ENCODE measurements at regions not wholly inside any gene's neighbourhood (a gene's known extent, or its start where the extent isn't known, plus 50 kb on each side); places are given as distances from the start of the nearest gene placed in this dataset.

- H3K4me3 Mint-ChIP-seq = no peak overlapping the region
- TF ChIP-seq CTCF (IDR thresholded peaks at IDR 0.05; ENCODE audit: unreplicated experiment) = no peak
- peaks cover 9% of the 10 kb centered on the region for H3K4me1 Mint-ChIP-seq
- no peaks in the 10 kb centered on the region for H3K36me3 Mint-ChIP-seq
- H3K27ac Mint-ChIP-seq = no peak overlapping the region
- H3K27me3 Mint-ChIP-seq (ENCODE audit: low read depth) = peaks cover 18% of the 10 kb centered on the region
- H3K9me3 Mint-ChIP-seq = no peaks in the 10 kb centered on the region
- DNase-seq (ENCODE audit: low spot score in 2 of 2, unreplicated experiment in 2 of 2) = no peak
These were observed 70.7 kb upstream of the NPY start for GRCh38 chr7:24213311-24213710.

- no peak overlapping the region for H3K4me3 Mint-ChIP-seq
- no peaks in the 10 kb centered on the region for H3K36me3 Mint-ChIP-seq
- no peak overlapping the region for H3K27ac Mint-ChIP-seq
- peaks cover 9% of the 10 kb centered on the region for H3K4me1 Mint-ChIP-seq
- H3K27me3 Mint-ChIP-seq (ENCODE audit: low read depth) = peaks cover 11% of the 10 kb centered on the region
- H3K9me3 Mint-ChIP-seq = no peaks in the 10 kb centered on the region
- no peak for TF ChIP-seq CTCF (IDR thresholded peaks at IDR 0.05; ENCODE audit: unreplicated experiment)
- DNase-seq (ENCODE audit: low spot score in 2 of 2, unreplicated experiment in 2 of 2) = no peak
These were observed 69.3 kb upstream of the NPY start for GRCh38 chr7:24214670-24215069.

- no peak overlapping the region for H3K27ac Mint-ChIP-seq
- H3K27me3 Mint-ChIP-seq (ENCODE audit: low read depth) = peaks cover 6% of the 10 kb centered on the region
- H3K4me1 Mint-ChIP-seq = peaks cover 9% of the 10 kb centered on the region
- no peak for TF ChIP-seq CTCF (IDR thresholded peaks at IDR 0.05; ENCODE audit: unreplicated experiment)
- H3K36me3 Mint-ChIP-seq = no peaks in the 10 kb centered on the region
- H3K4me3 Mint-ChIP-seq = no peak overlapping the region
- H3K9me3 Mint-ChIP-seq = no peaks in the 10 kb centered on the region
- no peak for DNase-seq (ENCODE audit: low spot score in 2 of 2, unreplicated experiment in 2 of 2)
These were observed 67.3 kb upstream of the NPY start for GRCh38 chr7:24216576-24217125.

GRCh38 chr7:24221500-24221899 lies 62.5 kb upstream of the NPY start:
- Mint-ChIP-seq H3K27me3 (ENCODE audit: low read depth) (peaks cover 4% of the 10 kb centered on the region), H3K9me3 (peaks cover 10% of the 10 kb centered on the region), H3K4me1 (peaks cover 4% of the 10 kb centered on the region), H3K36me3 (no peaks in the 10 kb centered on the region), H3K27ac (no peak overlapping the region), H3K4me3 (no peak overlapping the region)
- TF ChIP-seq CTCF (IDR thresholded peaks at IDR 0.05; ENCODE audit: unreplicated experiment) = no peak
- DNase-seq (ENCODE audit: low spot score in 2 of 2, unreplicated experiment in 2 of 2) = no peak

GRCh38 chr7:24227068-24227467 lies 56.9 kb upstream of the NPY start:
- DNase-seq (ENCODE audit: low spot score in 2 of 2, unreplicated experiment in 2 of 2) = no peak
- Mint-ChIP-seq H3K36me3 (no peaks in the 10 kb centered on the region), H3K4me3 (no peak overlapping the region), H3K4me1 (peaks cover 21% of the 10 kb centered on the region), H3K27ac (no peak overlapping the region), H3K27me3 (ENCODE audit: low read depth) (no peaks in the 10 kb centered on the region), H3K9me3 (peaks cover 10% of the 10 kb centered on the region)
- TF ChIP-seq CTCF (IDR thresholded peaks at IDR 0.05; ENCODE audit: unreplicated experiment) = no peak
